Stimulated activated CD8-positive, alpha-beta memory T cell treated with anti-CD3 and anti-CD28 coated beads, Interleukin-7, amount 100 ng/mL, for 4 hours (primary cell): ENCODE measurements at regions not wholly inside any gene's neighbourhood (a gene's known extent, or its start where the extent isn't known, plus 50 kb on each side); places are given as distances from the start of the nearest gene placed in this dataset.

ENCODE experiments used
- DNase-seq, 2 donors: peaks; one replicate each; pipeline ENCODE4 v3.0.0-alpha.2; 2020; ENCODE audit warnings: low read depth in 2 of 2

GRCh38 chr16:82567175-82567574, 59.6 kb upstream of the CDH13 start:
- no peak for DNase-seq

- DNase-seq: no peak
Observed at GRCh38 chr16:82563401-82563800, 63.4 kb upstream of the CDH13 start.

- no peak for DNase-seq
Observed at GRCh38 chr16:82562183-82562683, 64.5 kb upstream of the CDH13 start.

- DNase-seq: no peak
Observed at GRCh38 chr16:82560805-82561325, 65.9 kb upstream of the CDH13 start.

- no peak for DNase-seq
Observed at GRCh38 chr16:82544378-82545160, 82.2 kb upstream of the CDH13 start.

GRCh38 chr16:82542714-82543113, 84.1 kb upstream of the CDH13 start:
- no peak for DNase-seq

GRCh38 chr16:82541103-82541502, 85.7 kb upstream of the CDH13 start:
- no peak for DNase-seq

- DNase-seq: no peak
Observed at GRCh38 chr16:82535764-82536163, 91.0 kb upstream of the CDH13 start.

- DNase-seq: no peak
Observed at GRCh38 chr16:82535262-82535661, 91.5 kb upstream of the CDH13 start.

GRCh38 chr16:82533189-82533588, 93.6 kb upstream of the CDH13 start:
- no peak for DNase-seq

- no peak for DNase-seq
Observed at GRCh38 chr16:82530883-82531282, 95.9 kb upstream of the CDH13 start.

- no peak for DNase-seq
Observed at GRCh38 chr16:82527101-82527500, 99.7 kb upstream of the CDH13 start.

GRCh38 chr16:82524976-82525375, 101.8 kb upstream of the CDH13 start:
- no peak for DNase-seq

GRCh38 chr16:82523815-82524214, 103.0 kb upstream of the CDH13 start:
- no peak for DNase-seq

GRCh38 chr16:82522026-82522425, 104.7 kb upstream of the CDH13 start:
- DNase-seq: no peak

GRCh38 chr16:82518811-82519210, 108.0 kb upstream of the CDH13 start:
- DNase-seq: no peak

GRCh38 chr16:82514262-82514661, 112.5 kb upstream of the CDH13 start:
- no peak for DNase-seq

- no peak for DNase-seq
Observed at GRCh38 chr16:82510789-82511305, 115.9 kb upstream of the CDH13 start.

GRCh38 chr16:82509691-82510430, 116.9 kb upstream of the CDH13 start:
- no peak for DNase-seq

- no peak for DNase-seq
Observed at GRCh38 chr16:82506692-82507670, 119.8 kb upstream of the CDH13 start.

- no peak for DNase-seq
Observed at GRCh38 chr16:82504836-82505235, 121.9 kb upstream of the CDH13 start.
